Suprapubic skin (tissue), 4 donors: ENCODE measurements at regions not wholly inside any gene's neighbourhood (a gene's known extent, or its start where the extent isn't known, plus 50 kb on each side); places are given as distances from the start of the nearest gene placed in this dataset.
A peak's percentile ranks its signal among the peaks of the same experiment; 100 is the strongest.

Source experiments
- DNase-seq, 2 donors: peaks; one replicate each; pipeline ENCODE4 v3.0.0-alpha.2; 2019; ENCODE audit warnings: low spot score in 2 of 2
- H3K27ac ChIP-seq: fragments of 200-600 bp; sonication (generic); one replicate; pipeline ENCODE4 v1.5.1; 2019
- H3K27me3 ChIP-seq: fragments of 200-600 bp; sonication (generic); one replicate; pipeline ENCODE4 v1.5.1; 2019
- H3K36me3 ChIP-seq: fragments of 200-600 bp; sonication (generic); one replicate; pipeline ENCODE4 v1.5.1; 2019
- H3K4me1 ChIP-seq: fragments of 200-600 bp; sonication (generic); one replicate; pipeline ENCODE4 v1.5.1; 2019
- H3K4me3 ChIP-seq: fragments of 200-600 bp; sonication (generic); one replicate; pipeline ENCODE4 v1.5.1; 2019; ENCODE audit warnings: mild to moderate bottlenecking
- H3K9me3 ChIP-seq: fragments of 200-600 bp; sonication (generic); one replicate; pipeline ENCODE4 v1.5.1; 2019
- EP300 ChIP-seq: sonication (generic); formaldehyde crosslinking; IDR thresholded peaks from one replicate; pipeline ENCODE4 v1.6.1; 2017; ENCODE audit warnings: antibody characterized with exemption
- POLR2A ChIP-seq, 2 donors: fragments of 450-650 bp; IDR thresholded peaks; one replicate each; pipeline ENCODE4 v1.6.1; 2017; ENCODE audit warnings: antibody characterized with exemption in 2 of 2, mild to moderate bottlenecking in 2 of 2, moderate library complexity in 2 of 2
- POLR2AphosphoS5 ChIP-seq, 3 donors: sonication (generic); formaldehyde crosslinking; IDR thresholded peaks; one replicate each; pipeline ENCODE4 v1.6.1; 2017; ENCODE audit warnings: antibody characterized with exemption in 3 of 3
- WGBS: methylation state at CpG from one replicate; pipeline ENCODE4 v1.1.5; 2018; 5-methylcytosine and 5-hydroxymethylcytosine counted together
- TF ChIP-seq, protein P1 (sequence below), 2 donors: fragments of 200-600 bp in 1 of 2; fragments of 450-650 bp in 1 of 2; sonication (generic) in 1 of 2; IDR thresholded peaks; one replicate each; pipeline ENCODE4 v1.5.1; 2016 to 2019; ENCODE audit warnings: antibody characterized with exemption in 2 of 2, mild to moderate bottlenecking in 1 of 2, moderate library complexity in 1 of 2

DNA sequence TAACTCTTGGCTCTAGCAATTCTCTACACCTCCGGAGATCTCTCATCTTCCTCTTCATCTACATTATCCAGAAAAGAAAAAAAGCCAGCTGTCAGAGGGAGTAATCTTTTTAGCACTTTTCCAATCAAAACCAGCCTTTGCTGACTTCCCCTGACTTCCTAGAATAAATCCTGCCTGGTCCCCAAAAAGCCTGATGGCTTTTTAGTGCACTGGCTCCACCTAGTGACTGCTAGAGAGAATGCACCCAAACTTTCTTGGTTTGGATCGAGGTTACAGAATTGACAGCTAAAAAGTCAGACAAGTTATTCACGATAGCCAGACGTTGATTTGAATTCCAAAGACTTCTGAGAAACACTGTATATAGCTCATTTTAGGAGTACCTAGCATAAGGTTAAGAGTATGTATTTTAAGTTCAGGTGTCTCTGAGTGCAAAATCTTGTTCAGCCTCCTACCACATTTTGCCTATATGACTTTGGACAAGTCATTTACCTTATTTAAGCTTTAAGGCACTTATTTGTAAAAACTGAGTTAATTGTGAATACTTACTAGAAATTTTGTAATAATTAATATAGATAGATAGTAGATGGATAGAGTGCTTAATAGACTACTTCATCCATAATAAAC is 185.7 kb upstream of the GRIN2B start:
- Histone ChIP-seq H3K9me3 (no peaks in the 10 kb centered on the region), H3K4me3 (no peak overlapping the region), H3K27me3 (no peaks in the 10 kb centered on the region), H3K4me1 (no peaks in the 10 kb centered on the region), H3K36me3 (no peaks in the 10 kb centered on the region), H3K27ac (no peak overlapping the region)
- DNase-seq: no peak
- 1% methylated on average over 4 of the region's 4 CpGs for WGBS
- TF ChIP-seq, protein P1, sequence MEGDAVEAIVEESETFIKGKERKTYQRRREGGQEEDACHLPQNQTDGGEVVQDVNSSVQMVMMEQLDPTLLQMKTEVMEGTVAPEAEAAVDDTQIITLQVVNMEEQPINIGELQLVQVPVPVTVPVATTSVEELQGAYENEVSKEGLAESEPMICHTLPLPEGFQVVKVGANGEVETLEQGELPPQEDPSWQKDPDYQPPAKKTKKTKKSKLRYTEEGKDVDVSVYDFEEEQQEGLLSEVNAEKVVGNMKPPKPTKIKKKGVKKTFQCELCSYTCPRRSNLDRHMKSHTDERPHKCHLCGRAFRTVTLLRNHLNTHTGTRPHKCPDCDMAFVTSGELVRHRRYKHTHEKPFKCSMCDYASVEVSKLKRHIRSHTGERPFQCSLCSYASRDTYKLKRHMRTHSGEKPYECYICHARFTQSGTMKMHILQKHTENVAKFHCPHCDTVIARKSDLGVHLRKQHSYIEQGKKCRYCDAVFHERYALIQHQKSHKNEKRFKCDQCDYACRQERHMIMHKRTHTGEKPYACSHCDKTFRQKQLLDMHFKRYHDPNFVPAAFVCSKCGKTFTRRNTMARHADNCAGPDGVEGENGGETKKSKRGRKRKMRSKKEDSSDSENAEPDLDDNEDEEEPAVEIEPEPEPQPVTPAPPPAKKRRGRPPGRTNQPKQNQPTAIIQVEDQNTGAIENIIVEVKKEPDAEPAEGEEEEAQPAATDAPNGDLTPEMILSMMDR (IDR thresholded peaks at IDR 0.05): peak; percentile 62 to 88
- no peak for TF ChIP-seq POLR2AphosphoS5 (IDR thresholded peaks at IDR 0.05)
- no peak for TF ChIP-seq POLR2A (IDR thresholded peaks at IDR 0.05)

- TF ChIP-seq, protein P1 (IDR thresholded peaks at IDR 0.05): no peak
- TF ChIP-seq POLR2A (IDR thresholded peaks at IDR 0.05): no peak
- H3K4me3 ChIP-seq: no peak overlapping the region
Measured at GRCh38 chr12:14169281-14169680, 187.9 kb upstream of the GRIN2B start.

GRCh38 chr12:14171106-14171505 is 189.7 kb upstream of the GRIN2B start:
- WGBS: 91% methylated on average over 3 of the region's 3 CpGs
- TF ChIP-seq POLR2A (IDR thresholded peaks at IDR 0.05) (no peak), POLR2AphosphoS5 (IDR thresholded peaks at IDR 0.05) (no peak), EP300 (no peak)
- TF ChIP-seq, protein P1 (IDR thresholded peaks at IDR 0.05): no peak

More at GRCh38 chr12:14169281-14169680, 187.9 kb upstream of the GRIN2B start:
- H3K4me1 ChIP-seq: no peaks in the 10 kb centered on the region
- H3K27ac ChIP-seq: no peak overlapping the region
- WGBS: 9% methylated on average over 3 of the region's 3 CpGs
- no peaks in the 10 kb centered on the region for H3K36me3 ChIP-seq
- DNase-seq: no peak
- H3K27me3 ChIP-seq: no peaks in the 10 kb centered on the region
- no peaks in the 10 kb centered on the region for H3K9me3 ChIP-seq

DNA sequence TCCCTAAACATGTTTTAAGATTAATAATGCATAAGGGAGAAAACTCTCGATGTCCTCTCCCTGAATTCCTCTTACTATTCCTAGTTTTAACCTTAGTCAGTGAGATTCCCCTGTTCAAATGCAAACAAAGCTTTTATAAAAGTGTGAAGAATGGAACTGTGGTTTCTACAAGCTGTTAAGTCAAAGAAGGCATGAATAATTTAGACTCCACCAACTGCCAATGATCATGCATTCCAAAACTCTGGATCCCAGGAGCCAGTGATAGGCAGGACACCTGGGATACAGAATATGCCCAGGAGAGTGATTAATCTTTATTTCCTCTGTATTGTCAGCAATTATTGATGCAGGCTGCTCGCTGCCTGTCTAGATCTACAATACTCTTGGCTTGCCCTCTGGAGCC is 190.3 kb upstream of the ATF7IP start:
- H3K9me3 ChIP-seq: no peaks in the 10 kb centered on the region
- no peaks in the 10 kb centered on the region for H3K36me3 ChIP-seq
- TF ChIP-seq EP300 (no peak), POLR2A (IDR thresholded peaks at IDR 0.05) (no peak), POLR2AphosphoS5 (IDR thresholded peaks at IDR 0.05) (no peak)
- TF ChIP-seq, protein P1 (IDR thresholded peaks at IDR 0.05): no peak
- no peak for DNase-seq
- H3K27ac ChIP-seq: no peak overlapping the region
- no peaks in the 10 kb centered on the region for H3K27me3 ChIP-seq
- H3K4me3 ChIP-seq: no peak overlapping the region
- H3K4me1 ChIP-seq: no peaks in the 10 kb centered on the region
- WGBS: 29% methylated on average over 2 of the region's 2 CpGs

More at GRCh38 chr12:14171106-14171505, 189.7 kb upstream of the GRIN2B start:
- Histone ChIP-seq H3K4me1 (no peaks in the 10 kb centered on the region), H3K27ac (no peak overlapping the region), H3K4me3 (no peak overlapping the region), H3K27me3 (no peaks in the 10 kb centered on the region), H3K9me3 (no peaks in the 10 kb centered on the region), H3K36me3 (no peaks in the 10 kb centered on the region)
- DNase-seq: no peak

- DNase-seq: no peak
- H3K27ac ChIP-seq: no peak overlapping the region
- TF ChIP-seq, protein P1 (IDR thresholded peaks at IDR 0.05): peak; percentile 26 to 62
- no peak for TF ChIP-seq EP300
- no peak for TF ChIP-seq POLR2A (IDR thresholded peaks at IDR 0.05)
- no peak for TF ChIP-seq POLR2AphosphoS5 (IDR thresholded peaks at IDR 0.05)
- H3K27me3 ChIP-seq: no peaks in the 10 kb centered on the region
- WGBS: 36% methylated on average over 8 of the region's 8 CpGs
- no peaks in the 10 kb centered on the region for H3K4me1 ChIP-seq
- no peak overlapping the region for H3K4me3 ChIP-seq
- H3K9me3 ChIP-seq: no peaks in the 10 kb centered on the region
- no peaks in the 10 kb centered on the region for H3K36me3 ChIP-seq
Measured at GRCh38 chr12:14185427-14186192, 179.9 kb upstream of the ATF7IP start.
